Hindlimb muscle (tissue), 1 donor: ENCODE measurements at regions not wholly inside any gene's neighbourhood (a gene's known extent, or its start where the extent isn't known, plus 50 kb on each side); places are given as distances from the start of the nearest gene placed in this dataset.
"Not testable (repeated sequence)": the region's sequence is repeated elsewhere in the genome, so short reads cannot be mapped to it uniquely, and the experiment has no call there.

ENCODE experiments used
- DNase-seq: peaks from one replicate; pipeline ENCODE4 v3.0.0-alpha.2; 2013

GRCh38 chr12:47610686-47611252 lies 95.1 kb downstream of the RPAP3 start:
- DNase-seq, result no peak

DNA sequence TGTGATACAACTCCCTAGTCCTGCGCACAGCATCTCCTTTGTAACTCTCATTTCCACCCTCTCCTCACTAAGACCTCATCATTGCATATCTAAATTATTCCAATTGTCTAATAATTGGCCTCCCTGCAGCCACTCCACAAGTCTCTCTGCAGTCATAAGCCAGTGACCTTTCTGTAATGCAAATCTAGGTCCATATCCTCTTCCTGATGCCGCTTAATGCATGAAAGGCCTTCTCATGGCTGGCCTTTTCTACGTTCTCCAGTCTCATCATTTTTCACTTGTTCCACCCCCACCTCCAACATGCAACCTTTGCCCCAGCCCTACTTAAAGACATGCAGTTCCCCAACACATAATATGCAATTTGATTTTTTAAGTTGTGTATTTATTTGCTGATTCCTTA lies 96.0 kb downstream of the RPAP3 start:
- DNase-seq, result no peak

GRCh38 chr12:47608671-47609070 lies 97.2 kb downstream of the RPAP3 start:
- not testable (repeated sequence) for DNase-seq

DNA sequence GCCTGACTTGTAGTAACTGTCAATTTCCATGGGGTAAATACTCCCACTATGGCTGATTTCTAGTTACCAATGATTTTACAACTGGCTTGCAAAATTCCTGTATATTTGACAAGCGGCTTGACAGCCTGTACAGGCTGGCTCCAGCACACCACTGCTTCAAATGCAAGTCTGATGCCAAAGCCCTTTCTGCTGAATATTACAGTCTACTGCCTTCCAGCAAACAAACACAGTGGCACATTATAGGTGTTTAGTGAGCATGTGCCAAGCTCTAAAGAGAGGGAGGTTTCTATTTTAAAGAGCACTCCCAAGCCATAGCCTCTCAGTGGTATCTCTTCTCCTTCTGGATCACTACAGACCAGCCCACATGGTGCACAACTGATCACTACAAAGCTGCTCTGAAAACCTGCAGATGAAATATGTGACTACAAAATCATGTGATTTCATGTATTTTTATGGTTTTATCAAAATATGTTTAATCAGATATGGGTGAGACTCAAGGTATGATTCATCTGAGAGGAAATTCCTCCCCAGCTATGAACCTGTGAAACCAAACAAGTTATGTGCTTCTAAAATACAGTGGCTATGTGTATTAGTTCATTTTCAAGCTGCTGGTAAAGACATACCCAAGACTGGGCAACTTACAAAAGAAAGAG lies 101.5 kb downstream of the RPAP3 start:
- DNase-seq, result no peak

GRCh38 chr12:47602949-47603558 lies 102.8 kb downstream of the RPAP3 start:
- no peak for DNase-seq

DNA sequence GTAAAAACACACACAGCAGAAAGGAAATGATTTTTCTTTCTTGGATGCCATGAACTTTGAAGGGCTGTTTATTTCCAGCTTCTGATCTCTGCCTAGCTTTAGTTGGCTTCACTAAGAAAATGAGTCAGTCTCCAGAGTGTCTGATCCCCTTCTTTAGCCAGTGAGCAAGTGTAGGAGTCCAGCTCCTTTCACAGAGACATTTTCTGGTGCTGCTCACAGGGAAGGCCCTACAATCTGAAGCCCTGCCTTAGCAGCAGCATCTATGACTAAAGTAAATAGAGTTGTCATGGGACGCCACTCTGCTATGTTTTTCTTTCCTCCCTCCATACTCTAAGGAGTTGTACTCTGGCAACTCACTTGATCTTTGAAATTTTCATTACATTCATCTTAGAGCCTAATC lies 103.5 kb downstream of the RPAP3 start:
- no peak for DNase-seq

- no peak for DNase-seq
These were observed 104.8 kb downstream of the RPAP3 start for GRCh38 chr12:47601071-47601470.

- DNase-seq, result no peak
These were observed 114.0 kb downstream of the RPAP3 start for GRCh38 chr12:47591795-47592194.

DNA sequence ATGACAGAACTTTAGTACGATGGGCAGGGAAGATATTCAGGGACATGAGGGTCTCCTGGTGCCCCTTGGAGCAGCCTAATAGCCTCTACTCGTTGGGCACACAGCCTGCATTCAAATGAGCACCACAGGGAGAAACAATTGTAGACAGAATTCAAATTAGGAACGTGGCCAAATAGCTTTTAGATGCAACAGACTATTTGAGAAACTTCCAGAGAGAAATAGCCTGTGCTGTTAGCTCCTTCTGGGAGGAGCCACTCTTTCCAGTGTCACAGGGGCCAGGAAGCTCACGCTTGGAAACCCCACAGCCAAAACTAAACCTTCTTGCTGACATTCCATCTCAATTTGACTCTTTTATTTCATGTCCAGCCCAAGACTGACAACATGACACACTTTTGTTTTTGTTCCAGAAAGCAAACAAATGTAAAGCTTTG lies 114.5 kb downstream of the RPAP3 start:
- no peak for DNase-seq

DNA sequence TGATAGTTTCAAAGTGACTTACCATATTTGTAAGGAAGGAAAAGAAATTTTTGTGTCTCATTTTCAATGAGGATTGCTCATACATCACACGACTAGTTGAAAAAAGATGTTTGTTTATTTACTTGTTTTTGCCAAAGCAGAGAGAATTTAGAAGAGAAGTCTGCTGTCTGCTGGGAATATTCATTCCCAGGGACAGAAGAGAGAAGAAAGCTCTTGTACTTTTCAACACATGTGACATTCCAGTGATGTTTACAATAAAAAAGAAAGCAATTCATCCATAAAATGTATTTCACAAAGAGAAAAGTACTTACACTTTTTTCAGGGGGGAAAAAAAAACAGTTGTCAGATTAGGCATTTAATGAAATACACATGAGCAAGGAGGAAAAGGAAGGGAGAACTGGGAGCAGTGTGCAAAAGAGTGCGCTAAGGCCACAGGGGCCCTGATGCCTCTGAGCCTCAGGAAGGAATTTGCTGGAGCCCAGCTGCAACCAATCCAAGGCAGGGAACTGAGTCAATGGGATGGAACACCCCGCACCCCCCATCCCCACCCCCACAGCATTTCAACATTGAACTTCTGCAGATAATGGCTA lies 115.0 kb downstream of the RPAP3 start:
- DNase-seq, result no peak

DNA sequence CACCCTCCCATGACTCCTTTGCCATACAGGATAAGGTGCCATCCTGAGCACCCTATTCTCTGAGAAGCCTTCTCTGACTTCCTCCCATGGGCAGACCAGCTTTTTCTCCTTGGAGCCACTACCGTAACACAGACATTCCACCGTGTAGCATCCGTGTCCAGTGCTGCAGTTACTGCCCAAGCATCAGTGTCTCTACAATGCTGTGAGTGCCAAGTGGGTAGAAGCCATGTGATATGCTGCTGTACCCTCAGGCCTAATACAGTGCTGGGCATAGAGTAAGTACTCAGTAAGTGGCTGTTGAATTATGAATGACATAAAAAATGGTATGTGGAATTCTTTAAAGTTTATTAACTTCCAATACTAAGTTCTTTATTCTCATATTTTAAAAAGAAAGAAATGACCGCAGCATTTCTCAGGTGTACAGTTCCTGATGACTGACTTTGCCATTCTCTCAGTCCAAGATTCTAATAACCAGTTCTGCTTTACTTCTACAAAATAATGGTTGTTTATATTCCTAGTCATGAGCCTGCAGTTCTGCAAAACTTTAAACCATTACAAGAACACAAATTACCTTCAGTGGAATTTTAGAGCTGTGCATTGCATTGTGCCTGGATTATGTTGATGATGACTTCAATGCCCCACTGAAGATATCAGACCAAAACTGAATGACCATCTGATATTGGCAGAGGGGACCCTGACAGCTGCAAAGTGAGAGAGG lies 118.7 kb downstream of the RPAP3 start:
- no peak for DNase-seq

DNA sequence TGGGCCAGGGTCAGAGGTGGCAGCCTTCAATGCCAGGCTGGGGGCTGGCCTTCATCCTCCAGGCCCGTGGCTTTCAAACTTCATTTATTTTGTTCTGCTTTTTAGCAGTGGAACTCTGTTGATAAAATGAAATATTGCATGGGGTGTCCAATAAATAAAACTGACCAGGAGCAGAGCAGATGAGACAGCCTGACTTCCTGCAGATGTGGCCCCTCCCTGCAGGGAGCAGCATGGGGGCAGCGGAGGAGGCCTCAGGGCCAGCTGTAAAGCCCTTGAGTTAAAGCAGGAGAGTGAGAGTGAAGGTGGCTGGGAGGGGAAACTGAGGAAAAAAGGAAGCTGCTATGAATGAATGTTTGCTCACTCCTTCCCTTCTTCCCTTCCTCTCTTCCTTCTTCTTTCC lies 120.3 kb downstream of the RPAP3 start:
- DNase-seq, result no peak

GRCh38 chr12:47578836-47579235 lies 127.0 kb downstream of the RPAP3 start:
- no peak for DNase-seq

GRCh38 chr12:47577206-47577989 lies 128.4 kb downstream of the RPAP3 start:
- no peak for DNase-seq

GRCh38 chr12:47576289-47576945 lies 129.4 kb downstream of the RPAP3 start:
- no peak for DNase-seq

GRCh38 chr12:47574252-47575021 lies 131.4 kb downstream of the RPAP3 start:
- no peak for DNase-seq

GRCh38 chr12:47573146-47573659 lies 132.6 kb downstream of the RPAP3 start:
- no peak for DNase-seq

DNA sequence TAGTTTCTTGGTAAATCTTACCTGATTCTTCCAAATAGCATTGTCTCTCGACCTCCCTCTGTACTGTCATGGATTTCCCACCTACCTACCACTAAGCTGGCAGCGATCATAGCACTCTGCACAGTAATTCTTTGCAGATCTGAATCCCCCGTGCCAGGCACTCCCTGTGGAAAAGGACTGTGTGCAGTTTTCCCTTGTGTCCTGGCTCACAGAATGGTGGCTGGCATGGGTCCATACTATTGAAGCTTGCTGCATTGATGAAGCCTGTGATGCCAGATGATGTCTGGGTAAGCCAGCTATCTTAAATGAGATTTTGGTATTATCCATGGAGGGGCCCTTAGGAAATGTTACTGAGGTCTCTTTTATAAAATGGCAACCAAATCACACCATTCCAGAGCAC lies 135.7 kb downstream of the RPAP3 start:
- DNase-seq, result no peak

DNA sequence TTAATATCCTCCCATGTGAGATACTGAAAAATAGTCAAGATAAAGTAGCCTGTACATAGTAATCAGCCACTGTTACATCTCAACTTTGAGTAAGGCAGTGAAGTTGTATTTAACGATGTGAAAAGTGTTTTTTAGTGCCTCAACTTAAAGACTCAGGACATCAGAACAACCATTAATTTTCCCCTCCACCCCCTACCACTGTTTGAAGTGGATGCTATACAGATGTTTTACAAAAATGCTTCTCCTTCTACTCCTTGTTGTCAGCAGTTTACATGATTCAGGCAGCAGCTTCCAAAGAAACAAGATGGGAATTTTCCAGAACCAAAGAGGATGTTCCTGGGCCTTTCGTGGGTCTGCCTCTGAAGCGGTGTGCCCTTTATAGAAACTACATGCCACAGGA lies 143.6 kb downstream of the RPAP3 start:
- no peak for DNase-seq

DNA sequence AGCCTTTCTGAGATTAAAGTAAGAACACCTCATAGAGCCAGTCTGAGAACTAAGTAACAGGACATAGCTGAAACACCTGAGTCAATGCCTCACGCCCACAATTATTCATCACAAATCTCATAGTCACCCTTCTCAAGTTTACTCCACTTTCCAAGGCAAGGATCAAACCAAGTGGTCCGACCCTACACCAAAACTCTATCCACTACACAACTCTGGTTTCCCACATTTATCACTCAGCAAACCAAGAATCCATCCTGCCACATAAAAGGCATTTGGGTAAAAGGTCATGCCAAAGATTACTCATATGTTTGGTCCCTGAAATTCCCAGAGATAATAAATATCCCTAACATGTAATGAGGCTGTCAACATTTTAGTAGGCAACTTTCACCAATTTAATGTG lies 144.1 kb downstream of the RPAP3 start:
- no peak for DNase-seq

- no peak for DNase-seq
These were observed 145.4 kb downstream of the RPAP3 start for GRCh38 chr12:47560415-47560814.
